Endothelial cell of umbilical vein (primary cell): ENCODE measurements at regions not wholly inside any gene's neighbourhood (a gene's known extent, or its start where the extent isn't known, plus 50 kb on each side); places are given as distances from the start of the nearest gene placed in this dataset.

Experiments used
- BruUV-seq: library from RNA; stranded (reverse); fragments of 400-500 nt; replicated peaks from 2 replicates; lab custom pipeline; 2021; lab: Mats Ljungman, UMichigan
- CTCF ChIA-PET: fragments of 300-600, 350-600 bp; sonication (Branson Sonifier 250); formaldehyde crosslinking; loops from one replicate; lab custom pipeline; 2021; ENCODE audit warnings: antibody characterized with exemption, inconsistent platforms; lab: Charles Lee
- POLR2A ChIA-PET: fragments of 300-600, 350-600 bp; sonication (Branson Sonifier 250); formaldehyde crosslinking; loops from one replicate; lab custom pipeline; 2021; ENCODE audit warnings: antibody characterized with exemption, inconsistent platforms; lab: Charles Lee
- DNase-seq: peaks from one replicate; pipeline ENCODE4 v3.0.0-alpha.2; 2011; ENCODE audit warnings: low read depth, low spot score
- FAIRE-seq: peaks from 2 replicates; lab custom pipeline; 2011; peaks lifted over from hg19 to GRCh38; lab: Jason Lieb, UNC
- H2AFZ ChIP-seq: 2 replicates; pipeline ENCODE4 v1.6.0; 2012; ENCODE audit warnings: low read depth, low read length, control low read depth, inconsistent platforms
- H3K27ac ChIP-seq: 2 replicates; pipeline ENCODE4 v1.5.1; 2011; ENCODE audit warnings: low read depth, mild to moderate bottlenecking, control low read depth, low read length, moderate library complexity; ENCODE audit not compliant: insufficient read depth
- H3K27me3 ChIP-seq, 2 experiments: 2 replicates each; pipeline versions ENCODE4 v1.6.0 to v1.6.1; 2011; ENCODE audit warnings: low read length in 2 of 2, mixed read lengths in 1 of 2; ENCODE audit not compliant: control insufficient read depth in 2 of 2, insufficient read depth in 2 of 2
- H3K36me3 ChIP-seq, 2 experiments: 2 replicates in 1 of 2; 3 replicates in 1 of 2; pipeline ENCODE4 v1.5.1; 2011; ENCODE audit warnings: low read length in 2 of 2, mild to moderate bottlenecking in 1 of 2, moderate library complexity in 1 of 2; ENCODE audit not compliant: control insufficient read depth in 2 of 2, insufficient read depth in 2 of 2; ENCODE audit errors: extremely low read depth in 1 of 2
- H3K4me1 ChIP-seq: 3 replicates; pipeline ENCODE4 v1.5.1; 2011; ENCODE audit warnings: mild to moderate bottlenecking, low read length; ENCODE audit not compliant: control insufficient read depth, insufficient read depth; ENCODE audit errors: extremely low read depth
- H3K4me2 ChIP-seq: 2 replicates; pipeline ENCODE4 v1.6.1; 2011; ENCODE audit warnings: low read length, control low read depth, mixed read lengths; ENCODE audit not compliant: insufficient read depth
- H3K4me3 ChIP-seq, 3 experiments: fragments of 200-600 bp in 1 of 3; sonication (generic), shearing (Covaris generic) in 1 of 3; replicated peaks in 1 of 3; 2 replicates each; pipeline ENCODE4 v1.5.1; 2011 to 2016; ENCODE audit warnings: control low read depth in 3 of 3, low read length in 3 of 3, mild to moderate bottlenecking in 2 of 3, inconsistent platforms in 1 of 3, low read depth in 1 of 3, moderate library complexity in 1 of 3; ENCODE audit not compliant: insufficient read depth in 1 of 3
- H3K79me2 ChIP-seq: 2 replicates; pipeline ENCODE4 v1.6.0; 2012; ENCODE audit warnings: low read length, inconsistent platforms; ENCODE audit not compliant: control insufficient read depth, insufficient read depth
- H3K9ac ChIP-seq: replicated peaks from 2 replicates; pipeline ENCODE3; 2011; ENCODE audit warnings: low read length, control low read depth; ENCODE audit not compliant: insufficient read depth; ENCODE audit errors: extremely low read depth
- H3K9me1 ChIP-seq: replicated peaks from 3 replicates; pipeline ENCODE4 v1.6.0; 2011; ENCODE audit warnings: mild to moderate bottlenecking, low read length; ENCODE audit not compliant: control insufficient read depth, insufficient read depth; ENCODE audit errors: extremely low read depth
- H3K9me3 ChIP-seq: replicated peaks from 2 replicates; pipeline ENCODE4 v1.5.1; 2012; ENCODE audit warnings: low read length, inconsistent platforms; ENCODE audit not compliant: control insufficient read depth, insufficient read depth
- H4K20me1 ChIP-seq: replicated peaks from 2 replicates; pipeline ENCODE3; 2011; ENCODE audit warnings: mild to moderate bottlenecking, low read length; ENCODE audit not compliant: control insufficient read depth, insufficient read depth; ENCODE audit errors: extremely low read depth
- CTCF ChIP-seq, 2 donors: IDR thresholded peaks; 1 replicate in 1 of 2; 2 replicates in 1 of 2; pipeline ENCODE4 v1.5.1; 2011; ENCODE audit warnings: low read length in 2 of 2, mild to moderate bottlenecking in 2 of 2, moderate library complexity in 2 of 2, control low read depth in 1 of 2, inconsistent platforms in 1 of 2, low read depth in 1 of 2; ENCODE audit not compliant: insufficient read depth in 1 of 2; ENCODE audit errors: extremely low read depth in 1 of 2
- EZH2 ChIP-seq: IDR thresholded peaks from 2 replicates; pipeline ENCODE4 v1.6.1; 2012; ENCODE audit warnings: borderline replicate concordance, low read depth, mild to moderate bottlenecking, moderate library complexity, low read length, inconsistent platforms; ENCODE audit not compliant: severe bottlenecking
- FOS ChIP-seq: IDR thresholded peaks from 2 replicates; pipeline ENCODE4 v1.6.1; 2011; ENCODE audit warnings: mild to moderate bottlenecking, low read length, moderate library complexity, borderline replicate concordance; ENCODE audit not compliant: insufficient read depth
- GATA2 ChIP-seq: IDR thresholded peaks from 2 replicates; pipeline ENCODE4 v1.7.0; 2011; ENCODE audit warnings: low read depth, mild to moderate bottlenecking, moderate library complexity, mixed read lengths, low read length; ENCODE audit not compliant: insufficient read length, insufficient read depth
- JUN ChIP-seq: IDR thresholded peaks from 2 replicates; pipeline ENCODE4 v1.6.1; 2011; ENCODE audit warnings: borderline replicate concordance, low read depth; ENCODE audit not compliant: insufficient read length, insufficient read depth
- MAX ChIP-seq: IDR thresholded peaks from 2 replicates; pipeline ENCODE4 v1.6.1; 2011; ENCODE audit not compliant: insufficient read depth, insufficient read length
- MYC ChIP-seq: IDR thresholded peaks from one replicate; pipeline ENCODE4 v1.6.1; 2011; ENCODE audit warnings: mild to moderate bottlenecking, low read depth, low read length
- POLR2A ChIP-seq: IDR thresholded peaks from 2 replicates; pipeline ENCODE4 v1.6.1; 2012; ENCODE audit warnings: low read depth, mild to moderate bottlenecking, control low read depth, low read length
- POLR2AphosphoS5 ChIP-seq: IDR thresholded peaks from 2 replicates; pipeline ENCODE4 v1.6.1; 2012; ENCODE audit warnings: low read depth, mild to moderate bottlenecking, control low read depth, low read length, moderate library complexity; ENCODE audit not compliant: insufficient read depth
- dilution Hi-C: fragments of 300-500 bp; cut with MboI; formaldehyde crosslinking; loops from one replicate; pipeline ENCODE4 v1.15.0; 2019; ENCODE audit warnings: low sequenced_read_pairs; ENCODE audit not compliant: extremely low pct_ligation_motif_present
- intact Hi-C: fragments of 100-400 bp; cut with micrococcal nuclease; formaldehyde crosslinking; loops from one replicate; pipeline ENCODE4 v1.10.0; 2022

- dilution Hi-C loops, result no loop called here
Observed at GRCh38 chr4:159881158-159881557, 778.3 kb downstream of the RAPGEF2 start.

More at GRCh38 chr4:159881158-159881557, 778.3 kb downstream of the RAPGEF2 start:
- ChIA-PET POLR2A (no interaction called here), CTCF (no interaction called here)
- Histone ChIP-seq H3K4me2 (no peak overlapping the region), H3K9ac (no peak overlapping the region), H3K9me3 (no peaks in the 10 kb centered on the region), H3K9me1 (no peaks in the 10 kb centered on the region), H3K4me3 (no peak overlapping the region), H3K27me3 (no peaks in the 10 kb centered on the region), H4K20me1 (no peaks in the 10 kb centered on the region), H2AFZ (no peak overlapping the region), H3K27ac (no peak overlapping the region), H3K36me3 (no peaks in the 10 kb centered on the region), H3K4me1 (no peaks in the 10 kb centered on the region), H3K79me2 (no peaks in the 10 kb centered on the region)
- TF ChIP-seq EZH2 (no peak), JUN (no peak), MAX (no peak), FOS (no peak), GATA2 (no peak), MYC (no peak), POLR2AphosphoS5 (no peak), CTCF (IDR thresholded peaks at IDR 0.05; ENCODE audit: extremely low read depth in 1 of 2, insufficient read depth in 1 of 2, low read depth in 1 of 2, low read length in 2 of 2) (no peak), POLR2A (no peak)
- intact Hi-C loops, result no loop called here
- FAIRE-seq (no peak), DNase-seq (no peak)
- no TSS peak for BruUV-seq
